ENCODE measurements at regions not wholly inside any gene's neighbourhood (a gene's known extent, or its start where the extent isn't known, plus 50 kb on each side); places are given as distances from the start of the nearest gene placed in this dataset.

- TF ChIP-seq, protein P1, sequence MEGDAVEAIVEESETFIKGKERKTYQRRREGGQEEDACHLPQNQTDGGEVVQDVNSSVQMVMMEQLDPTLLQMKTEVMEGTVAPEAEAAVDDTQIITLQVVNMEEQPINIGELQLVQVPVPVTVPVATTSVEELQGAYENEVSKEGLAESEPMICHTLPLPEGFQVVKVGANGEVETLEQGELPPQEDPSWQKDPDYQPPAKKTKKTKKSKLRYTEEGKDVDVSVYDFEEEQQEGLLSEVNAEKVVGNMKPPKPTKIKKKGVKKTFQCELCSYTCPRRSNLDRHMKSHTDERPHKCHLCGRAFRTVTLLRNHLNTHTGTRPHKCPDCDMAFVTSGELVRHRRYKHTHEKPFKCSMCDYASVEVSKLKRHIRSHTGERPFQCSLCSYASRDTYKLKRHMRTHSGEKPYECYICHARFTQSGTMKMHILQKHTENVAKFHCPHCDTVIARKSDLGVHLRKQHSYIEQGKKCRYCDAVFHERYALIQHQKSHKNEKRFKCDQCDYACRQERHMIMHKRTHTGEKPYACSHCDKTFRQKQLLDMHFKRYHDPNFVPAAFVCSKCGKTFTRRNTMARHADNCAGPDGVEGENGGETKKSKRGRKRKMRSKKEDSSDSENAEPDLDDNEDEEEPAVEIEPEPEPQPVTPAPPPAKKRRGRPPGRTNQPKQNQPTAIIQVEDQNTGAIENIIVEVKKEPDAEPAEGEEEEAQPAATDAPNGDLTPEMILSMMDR (IDR thresholded peaks at IDR 0.05; ENCODE audit: low read depth, low read length) = no peak
- DNase-seq (ENCODE audit: extremely low read depth, low read depth) = no peak
These were observed 436.4 kb downstream of the EIPR1 start for GRCh38 chr2:2941205-2941604.

- DNase-seq (ENCODE audit: extremely low read depth, low read depth) = no peak
- TF ChIP-seq, protein P1 (IDR thresholded peaks at IDR 0.05; ENCODE audit: low read depth, low read length) = no peak
These were observed 436.9 kb downstream of the EIPR1 start for GRCh38 chr2:2940702-2941101.

DNA sequence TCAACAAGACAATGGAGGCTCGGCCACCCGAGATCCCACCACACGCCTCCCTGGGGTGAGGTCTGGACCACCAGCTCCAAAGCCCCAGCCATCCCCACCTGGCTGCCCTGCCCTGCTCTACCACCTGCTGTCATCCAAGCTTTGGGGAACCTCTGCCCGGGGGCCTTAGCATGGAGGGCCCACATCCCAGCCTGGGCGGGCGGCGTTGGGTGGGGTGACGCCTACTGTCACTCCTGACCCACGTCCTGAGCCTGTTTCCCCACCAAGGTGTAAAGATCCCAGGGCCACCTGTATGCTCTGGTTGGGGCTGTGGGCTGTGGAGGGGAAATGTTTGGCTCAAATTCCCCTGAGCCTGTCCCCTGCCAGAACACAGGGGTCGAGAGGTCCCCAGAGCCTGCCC, 437.6 kb downstream of the EIPR1 start:
- TF ChIP-seq, protein P1 (IDR thresholded peaks at IDR 0.05; ENCODE audit: low read depth, low read length) = no peak
- DNase-seq (ENCODE audit: extremely low read depth, low read depth) = no peak

GRCh38 chr2:2939078-2939795, 438.4 kb downstream of the EIPR1 start:
- DNase-seq (ENCODE audit: extremely low read depth, low read depth) = no peak
- TF ChIP-seq, protein P1 (IDR thresholded peaks at IDR 0.05; ENCODE audit: low read depth, low read length) = no peak

GRCh38 chr2:2938481-2938880, 439.1 kb downstream of the EIPR1 start:
- no peak for DNase-seq (ENCODE audit: extremely low read depth, low read depth)
- TF ChIP-seq, protein P1 (IDR thresholded peaks at IDR 0.05; ENCODE audit: low read depth, low read length) = no peak

- TF ChIP-seq, protein P1 (IDR thresholded peaks at IDR 0.05; ENCODE audit: low read depth, low read length) = no peak
- no peak for DNase-seq (ENCODE audit: extremely low read depth, low read depth)
These were observed 442.0 kb downstream of the EIPR1 start for GRCh38 chr2:2935445-2936149.

DNA sequence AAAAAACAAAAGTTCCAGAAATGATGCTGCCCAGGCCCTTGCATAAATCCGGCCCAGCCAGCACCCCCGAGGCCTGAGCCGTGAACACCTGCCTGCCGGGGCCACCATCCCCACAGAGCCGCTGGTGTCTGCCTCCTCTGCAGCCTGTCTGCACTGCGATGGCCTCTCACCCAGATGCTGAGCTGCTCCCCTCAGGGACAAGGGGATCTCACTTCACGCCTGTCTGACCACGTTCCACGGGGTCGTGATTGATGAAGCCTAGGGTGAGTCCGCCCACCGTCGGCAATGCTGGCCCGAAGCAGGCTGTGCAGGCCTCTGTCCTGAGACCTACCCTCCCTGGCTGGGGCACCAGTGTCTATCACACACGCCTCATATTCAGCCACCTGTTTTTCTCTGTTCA, 444.2 kb downstream of the EIPR1 start:
- TF ChIP-seq, protein P1 (IDR thresholded peaks at IDR 0.05; ENCODE audit: low read depth, low read length) = no peak
- no peak for DNase-seq (ENCODE audit: extremely low read depth, low read depth)

Data from AG09319 (cell line).